Mesendoderm (in vitro differentiated cells): ENCODE measurements at regions not wholly inside any gene's neighbourhood (a gene's known extent, or its start where the extent isn't known, plus 50 kb on each side); places are given as distances from the start of the nearest gene placed in this dataset.

Experiments used
- DNase-seq: peaks from one replicate; pipeline ENCODE4 v3.0.0; 2013
- H2AK5ac ChIP-seq: 2 replicates; pipeline ENCODE4 v1.6.1; 2013; ENCODE audit warnings: low read length, inconsistent platforms
- H2BK120ac ChIP-seq: 2 replicates; pipeline ENCODE4 v1.6.1; 2013; ENCODE audit warnings: low read depth, mild to moderate bottlenecking, low read length, moderate library complexity, mixed read lengths
- H2BK15ac ChIP-seq: replicated peaks from 2 replicates; pipeline ENCODE4 v1.6.1; 2013; ENCODE audit warnings: low read depth, mild to moderate bottlenecking, moderate library complexity
- H2BK5ac ChIP-seq: 2 replicates; pipeline ENCODE4 v1.6.1; 2013; ENCODE audit warnings: low read length, inconsistent platforms
- H3K18ac ChIP-seq: 2 replicates; pipeline ENCODE4 v1.6.1; 2013; ENCODE audit warnings: mild to moderate bottlenecking, low read length, mixed read lengths
- H3K23ac ChIP-seq: one replicate; pipeline ENCODE4 v1.6.1; 2013; ENCODE audit warnings: low read length
- H3K27ac ChIP-seq: 2 replicates; pipeline ENCODE4 v1.5.1; 2013; ENCODE audit warnings: low read depth, mild to moderate bottlenecking, inconsistent platforms, low read length, moderate library complexity
- H3K27me3 ChIP-seq: 2 replicates; pipeline ENCODE4 v1.6.1; 2013; ENCODE audit warnings: low read length, control low read depth, mild to moderate bottlenecking, inconsistent platforms; ENCODE audit not compliant: insufficient read depth, poor library complexity
- H3K36me3 ChIP-seq: 2 replicates; pipeline ENCODE4 v1.6.1; 2013; ENCODE audit warnings: low read length, inconsistent platforms; ENCODE audit not compliant: control insufficient read depth, insufficient read depth
- H3K4ac ChIP-seq: one replicate; pipeline ENCODE4 v1.6.1; 2013; ENCODE audit warnings: low read depth, mild to moderate bottlenecking, low read length, moderate library complexity
- H3K4me1 ChIP-seq: 2 replicates; pipeline ENCODE4 v1.6.1; 2013; ENCODE audit warnings: low read depth, low read length, inconsistent platforms; ENCODE audit not compliant: control insufficient read depth
- H3K4me2 ChIP-seq: 2 replicates; pipeline ENCODE4 v1.6.1; 2013; ENCODE audit warnings: low read length
- H3K4me3 ChIP-seq: 2 replicates; pipeline ENCODE4 v1.5.1; 2013; ENCODE audit warnings: mild to moderate bottlenecking, low read length
- H3K56ac ChIP-seq: one replicate; pipeline ENCODE4 v1.6.1; 2013; ENCODE audit warnings: low read length
- H3K79me1 ChIP-seq: 2 replicates; pipeline ENCODE4 v1.6.1; 2013; ENCODE audit warnings: low read length, inconsistent platforms
- H3K79me2 ChIP-seq: 2 replicates; pipeline ENCODE4 v1.6.1; 2013; ENCODE audit warnings: mild to moderate bottlenecking, low read length; ENCODE audit not compliant: control insufficient read depth, insufficient read depth
- H3K9ac ChIP-seq: 2 replicates; pipeline ENCODE4 v1.6.1; 2013; ENCODE audit warnings: low read length, inconsistent platforms
- H4K5ac ChIP-seq: one replicate; pipeline ENCODE4 v1.6.1; 2013; ENCODE audit warnings: low read length
- H4K8ac ChIP-seq: one replicate; pipeline ENCODE4 v1.6.1; 2013; ENCODE audit warnings: low read depth, mild to moderate bottlenecking, control low read depth, low read length, moderate library complexity
- WGBS: extraction: QIAGEN DNeasy Blood & Tissue Kit; methylation state at CpG from one replicate; pipeline ENCODE4 v1.1.7; 2013; ENCODE audit warnings: low lambda C conversion rate, missing lambda C conversion rate; ENCODE audit not compliant: insufficient coverage; ENCODE audit errors: extremely low coverage; 5-methylcytosine and 5-hydroxymethylcytosine counted together

DNA sequence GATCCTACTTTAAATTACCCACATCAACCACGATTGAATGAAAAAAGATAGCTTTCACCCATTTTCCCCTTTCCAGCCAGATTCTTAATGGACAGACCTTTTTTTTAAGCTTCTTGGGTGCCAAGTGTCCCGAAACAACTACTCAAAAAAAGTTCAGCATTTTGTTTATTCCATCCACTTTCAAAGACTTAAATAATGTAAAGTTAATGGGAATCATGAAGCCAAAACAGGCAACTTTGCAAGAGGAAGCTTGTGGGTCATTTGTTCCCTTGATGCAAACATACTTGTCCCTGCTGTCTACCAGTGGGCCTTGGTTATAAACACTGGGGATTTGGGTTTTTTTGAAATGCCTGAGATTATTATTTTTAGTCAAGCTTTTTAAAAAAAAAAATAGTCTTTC, 414.0 kb upstream of the PSMD7 start:
- Histone ChIP-seq H4K8ac (no peak overlapping the region), H3K79me1 (no peaks in the 10 kb centered on the region), H3K79me2 (no peaks in the 10 kb centered on the region), H2BK120ac (no peak overlapping the region), H2BK5ac (no peak overlapping the region), H3K4me2 (no peak overlapping the region), H3K4ac (no peak overlapping the region), H4K5ac (no peak overlapping the region), H3K4me3 (no peak overlapping the region), H3K27ac (no peak overlapping the region), H3K23ac (no peak overlapping the region), H3K27me3 (no peaks in the 10 kb centered on the region), H3K18ac (no peak overlapping the region), H3K9ac (no peak overlapping the region), H2BK15ac (no peak overlapping the region), H3K4me1 (no peaks in the 10 kb centered on the region), H3K56ac (no peak overlapping the region), H2AK5ac (no peak overlapping the region), H3K36me3 (no peaks in the 10 kb centered on the region)
- no peak for DNase-seq
- WGBS: no CpG with 5 or more reads among the region's 2 CpGs

DNA sequence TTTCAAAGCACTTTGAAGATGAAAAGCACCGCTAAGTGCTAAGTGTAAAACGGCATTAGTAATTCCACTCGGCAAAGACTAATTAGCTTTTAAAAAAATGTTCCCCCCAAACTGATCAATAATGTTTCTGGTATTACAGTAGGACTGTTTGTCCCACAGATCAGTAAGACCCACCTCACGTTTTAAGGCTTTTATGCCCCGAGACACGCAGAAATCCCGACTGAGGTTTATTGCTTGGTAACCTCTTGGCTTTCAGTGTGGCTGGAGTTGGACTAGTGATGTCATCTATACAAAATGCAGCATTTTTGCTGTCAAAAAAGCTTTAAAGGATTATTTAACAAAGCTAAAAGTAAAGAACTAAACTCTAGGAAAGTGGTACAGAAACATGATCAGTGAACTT, 414.6 kb upstream of the PSMD7 start:
- no peaks in the 10 kb centered on the region for H3K4me1 ChIP-seq
- H3K36me3 ChIP-seq: no peaks in the 10 kb centered on the region
- no peak overlapping the region for H3K18ac ChIP-seq
- no peak overlapping the region for H3K9ac ChIP-seq
- H2BK15ac ChIP-seq: no peak overlapping the region
- no peak overlapping the region for H2BK120ac ChIP-seq
- WGBS: no CpG with 5 or more reads among the region's 7 CpGs
- no peak overlapping the region for H3K4ac ChIP-seq
- no peak overlapping the region for H4K5ac ChIP-seq
- no peak overlapping the region for H3K23ac ChIP-seq
- no peaks in the 10 kb centered on the region for H3K79me2 ChIP-seq
- H3K27me3 ChIP-seq: no peaks in the 10 kb centered on the region
- H3K27ac ChIP-seq: no peak overlapping the region
- no peak overlapping the region for H2BK5ac ChIP-seq
- H3K4me2 ChIP-seq: no peak overlapping the region
- no peaks in the 10 kb centered on the region for H3K79me1 ChIP-seq
- H3K4me3 ChIP-seq: no peak overlapping the region
- DNase-seq: no peak
- no peak overlapping the region for H3K56ac ChIP-seq
- H4K8ac ChIP-seq: no peak overlapping the region
- no peak overlapping the region for H2AK5ac ChIP-seq

DNA sequence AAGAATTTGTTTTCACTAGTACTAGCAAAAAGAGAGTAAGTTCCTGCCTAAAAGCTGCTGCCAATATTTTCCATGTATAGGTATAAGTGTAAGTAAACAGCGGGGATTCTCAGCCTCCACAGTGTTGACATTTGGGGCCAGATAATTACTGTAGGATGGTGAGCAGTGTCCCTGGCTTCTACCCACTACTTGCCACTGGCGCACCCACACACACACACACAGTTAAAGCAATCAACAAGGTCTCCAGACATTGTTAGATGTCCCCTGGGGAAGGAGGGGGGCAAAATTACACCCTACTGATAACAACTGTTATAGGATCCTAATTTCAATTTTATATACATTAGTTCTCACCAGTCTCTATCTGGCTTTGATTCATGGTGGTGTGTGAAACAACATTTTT, 417.0 kb upstream of the PSMD7 start:
- no CpG with 5 or more reads among the region's 2 CpGs for WGBS
- no peak overlapping the region for H3K56ac ChIP-seq
- H3K18ac ChIP-seq: no peak overlapping the region
- H3K79me1 ChIP-seq: no peaks in the 10 kb centered on the region
- H2BK120ac ChIP-seq: no peak overlapping the region
- no peaks in the 10 kb centered on the region for H3K36me3 ChIP-seq
- H3K27ac ChIP-seq: no peak overlapping the region
- no peak overlapping the region for H3K4me3 ChIP-seq
- no peak overlapping the region for H3K23ac ChIP-seq
- H3K9ac ChIP-seq: no peak overlapping the region
- H3K27me3 ChIP-seq: no peaks in the 10 kb centered on the region
- H4K5ac ChIP-seq: no peak overlapping the region
- H3K4me1 ChIP-seq: no peaks in the 10 kb centered on the region
- H4K8ac ChIP-seq: no peak overlapping the region
- no peaks in the 10 kb centered on the region for H3K79me2 ChIP-seq
- no peak overlapping the region for H3K4me2 ChIP-seq
- no peak for DNase-seq
- no peak overlapping the region for H2BK15ac ChIP-seq
- no peak overlapping the region for H3K4ac ChIP-seq
- H2BK5ac ChIP-seq: no peak overlapping the region
- no peak overlapping the region for H2AK5ac ChIP-seq

DNA sequence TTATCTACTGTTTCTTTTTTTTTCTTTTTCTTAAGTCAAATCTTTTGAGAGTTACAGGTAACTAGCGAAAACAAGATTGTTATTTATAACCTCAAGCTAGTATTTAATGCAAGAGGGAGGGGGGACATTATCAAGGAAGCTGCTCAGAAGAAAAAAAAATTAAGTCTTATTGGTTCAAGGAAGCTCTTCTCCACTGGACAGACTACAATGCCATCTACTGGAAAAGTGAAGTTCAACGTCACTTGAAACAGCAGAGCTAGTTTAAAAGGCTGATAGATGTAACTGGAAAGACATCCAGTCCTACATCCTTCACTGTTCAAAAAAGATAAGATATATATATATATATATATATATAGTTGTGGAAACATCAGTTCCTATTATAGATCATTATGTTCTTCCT, 418.0 kb upstream of the PSMD7 start:
- no CpG with 5 or more reads among the region's 2 CpGs for WGBS
- Histone ChIP-seq H3K9ac (no peak overlapping the region), H3K4ac (no peak overlapping the region), H2BK15ac (no peak overlapping the region), H3K23ac (no peak overlapping the region), H3K4me1 (no peaks in the 10 kb centered on the region), H3K27me3 (no peaks in the 10 kb centered on the region), H2BK120ac (no peak overlapping the region), H4K8ac (no peak overlapping the region), H3K36me3 (no peaks in the 10 kb centered on the region), H3K79me1 (no peaks in the 10 kb centered on the region), H4K5ac (no peak overlapping the region), H3K27ac (no peak overlapping the region), H3K4me2 (no peak overlapping the region), H3K56ac (no peak overlapping the region), H2BK5ac (no peak overlapping the region), H3K18ac (no peak overlapping the region), H3K4me3 (no peak overlapping the region), H2AK5ac (no peak overlapping the region), H3K79me2 (no peaks in the 10 kb centered on the region)
- peak; percentile 74 for DNase-seq

GRCh38 chr16:73877150-73877549, 419.5 kb upstream of the PSMD7 start:
- DNase-seq: no peak
- H4K8ac ChIP-seq: no peak overlapping the region
- no peaks in the 10 kb centered on the region for H3K79me2 ChIP-seq
- H2BK15ac ChIP-seq: no peak overlapping the region
- H3K23ac ChIP-seq: no peak overlapping the region
- H3K9ac ChIP-seq: no peak overlapping the region
- H2BK5ac ChIP-seq: no peak overlapping the region
- H2AK5ac ChIP-seq: no peak overlapping the region
- no peak overlapping the region for H3K4ac ChIP-seq
- no peak overlapping the region for H3K18ac ChIP-seq
- H3K4me2 ChIP-seq: no peak overlapping the region
- no peaks in the 10 kb centered on the region for H3K4me1 ChIP-seq
- H3K27ac ChIP-seq: no peak overlapping the region
- no peaks in the 10 kb centered on the region for H3K27me3 ChIP-seq
- WGBS: no CpG with 5 or more reads among the region's 3 CpGs
- no peak overlapping the region for H4K5ac ChIP-seq
- H3K36me3 ChIP-seq: no peaks in the 10 kb centered on the region
- H3K79me1 ChIP-seq: no peaks in the 10 kb centered on the region
- no peak overlapping the region for H3K4me3 ChIP-seq
- H2BK120ac ChIP-seq: no peak overlapping the region
- H3K56ac ChIP-seq: no peak overlapping the region

DNA sequence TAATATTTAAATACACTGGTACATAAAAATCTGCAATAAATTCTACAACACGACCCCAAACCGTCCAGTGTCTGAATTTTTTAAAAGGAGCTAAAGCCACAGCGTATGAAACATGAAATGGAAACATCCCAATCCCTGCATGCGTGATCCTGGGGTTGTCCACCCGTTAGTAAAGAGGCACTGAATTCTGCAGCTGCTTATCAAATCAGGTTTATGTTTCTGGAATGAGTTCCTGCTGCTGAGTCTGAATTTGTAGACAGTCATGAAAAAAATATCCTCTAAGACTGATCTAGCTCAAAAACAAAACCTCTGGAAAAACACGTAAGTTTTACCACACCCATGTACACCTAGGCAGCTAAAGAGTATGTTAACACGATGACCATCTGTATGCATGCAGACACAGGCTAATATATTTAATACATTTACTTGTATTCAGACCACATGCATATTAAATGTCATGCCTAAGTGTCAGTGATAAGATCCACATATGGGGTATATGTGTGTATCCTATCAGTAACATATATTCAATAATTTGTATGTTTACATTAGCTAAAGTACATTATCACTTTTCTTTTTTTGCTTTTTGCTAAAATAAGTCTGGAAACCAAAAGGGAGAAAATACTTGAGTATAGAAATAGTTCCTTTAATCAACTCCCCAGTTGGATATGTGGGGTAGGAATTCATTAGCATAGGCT, 420.5 kb upstream of the PSMD7 start:
- Histone ChIP-seq H2AK5ac (no peak overlapping the region), H3K4me3 (no peak overlapping the region), H3K4me1 (no peaks in the 10 kb centered on the region), H3K23ac (no peak overlapping the region), H3K4ac (no peak overlapping the region), H2BK15ac (no peak overlapping the region), H2BK120ac (no peak overlapping the region), H3K27me3 (no peaks in the 10 kb centered on the region), H3K79me1 (no peaks in the 10 kb centered on the region), H3K9ac (no peak overlapping the region), H4K8ac (no peak overlapping the region), H3K36me3 (no peaks in the 10 kb centered on the region), H4K5ac (no peak overlapping the region), H3K79me2 (no peaks in the 10 kb centered on the region), H3K4me2 (no peak overlapping the region), H3K18ac (no peak overlapping the region), H3K56ac (no peak overlapping the region), H2BK5ac (no peak overlapping the region), H3K27ac (no peak overlapping the region)
- DNase-seq: no peak
- WGBS: no CpG with 5 or more reads among the region's 7 CpGs
